Activated naive CD4-positive, alpha-beta T cell (primary cell): ENCODE measurements at regions not wholly inside any gene's neighbourhood (a gene's known extent, or its start where the extent isn't known, plus 50 kb on each side); places are given as distances from the start of the nearest gene placed in this dataset.

Experiments used
- DNase-seq, 4 experiments: peaks; one replicate each; lab custom pipeline; 2025; lab: John Stamatoyannopoulos, UW

- DNase-seq = no peak
Observed at GRCh38 chr5:163622799-163623198, 117.4 kb downstream of the MAT2B start.

DNA sequence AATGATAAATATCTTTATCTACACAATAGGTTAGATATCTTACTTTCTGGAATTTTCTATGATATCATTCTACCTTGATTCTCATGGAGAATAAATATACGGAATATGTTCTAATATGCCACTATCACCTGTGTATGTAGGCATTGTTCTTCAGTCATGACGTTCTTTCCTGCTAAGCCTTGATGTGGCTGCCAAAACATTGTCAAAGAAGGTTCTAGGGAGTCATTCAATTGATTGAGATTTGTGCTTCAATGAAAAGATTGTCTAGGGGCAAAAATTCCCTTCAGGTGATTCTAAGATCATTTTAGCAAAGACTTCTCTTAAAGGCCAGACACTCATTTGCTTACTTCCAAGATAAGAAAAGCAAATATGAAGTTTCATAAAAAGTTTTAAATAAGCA, 118.1 kb downstream of the MAT2B start:
- DNase-seq = no peak

DNA sequence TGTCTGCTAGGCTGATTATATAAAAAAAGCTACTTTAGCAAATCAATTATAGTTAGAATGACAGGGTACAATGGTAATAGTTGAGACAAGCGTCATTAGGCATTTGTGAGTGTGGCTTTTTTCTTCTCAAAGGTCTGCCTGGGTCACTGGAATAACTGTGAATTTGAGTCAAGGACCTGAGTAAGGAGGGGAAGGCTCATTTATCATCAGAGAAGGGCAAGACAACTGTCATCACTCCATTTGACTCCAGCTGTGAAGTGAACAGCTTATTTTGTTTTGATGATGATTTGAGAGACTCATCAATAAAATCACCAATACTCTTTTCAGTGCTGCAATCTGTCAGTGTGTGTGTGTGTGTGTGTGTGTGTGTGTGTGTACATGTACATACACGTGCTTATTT, 118.6 kb downstream of the MAT2B start:
- no peak for DNase-seq

DNA sequence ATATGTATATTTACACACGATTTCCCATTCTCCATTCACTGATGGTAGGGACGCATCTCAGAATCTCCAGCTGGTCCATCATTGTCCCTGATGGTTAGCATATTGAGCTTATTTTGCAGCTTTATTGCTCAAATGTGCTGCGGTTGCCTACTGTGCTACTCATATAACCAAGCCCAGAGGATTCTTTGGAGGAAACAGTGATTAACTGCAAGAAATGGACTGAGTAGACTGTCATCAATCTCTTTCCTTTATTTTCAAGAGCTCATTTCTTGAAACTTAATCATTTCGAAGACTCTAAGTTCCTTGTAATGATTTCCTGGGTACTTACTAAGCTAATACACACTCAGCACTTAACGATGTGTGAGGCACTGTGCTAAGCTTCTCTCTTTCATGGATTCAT, 119.0 kb downstream of the MAT2B start:
- no peak for DNase-seq

DNA sequence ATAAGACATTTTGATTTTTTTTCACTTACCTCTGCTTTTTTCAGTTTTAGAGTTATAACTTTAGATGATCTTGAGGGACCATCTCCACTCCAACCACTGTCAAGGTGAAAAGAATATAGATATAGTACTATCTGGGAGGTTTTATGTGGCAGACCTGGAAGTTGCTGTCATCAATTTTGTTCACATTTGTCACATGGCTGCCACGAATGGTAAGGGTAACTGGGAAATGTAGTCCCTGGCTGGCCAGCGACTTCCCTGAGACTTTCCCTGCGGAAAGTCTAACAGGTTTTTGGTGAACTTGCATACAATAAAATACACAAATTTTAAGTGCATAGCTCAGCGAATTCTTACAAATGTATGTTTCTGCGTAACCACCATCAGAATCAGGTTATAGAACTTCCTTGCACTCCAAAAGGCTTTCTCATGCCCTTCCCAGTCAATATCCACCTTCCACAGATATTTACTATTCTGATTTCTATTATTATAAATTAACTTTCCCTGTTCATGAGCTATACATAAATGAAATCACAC, 121.5 kb downstream of the MAT2B start:
- no peak for DNase-seq

- no peak for DNase-seq
Observed at GRCh38 chr5:163631856-163632255, 126.4 kb downstream of the MAT2B start.

DNA sequence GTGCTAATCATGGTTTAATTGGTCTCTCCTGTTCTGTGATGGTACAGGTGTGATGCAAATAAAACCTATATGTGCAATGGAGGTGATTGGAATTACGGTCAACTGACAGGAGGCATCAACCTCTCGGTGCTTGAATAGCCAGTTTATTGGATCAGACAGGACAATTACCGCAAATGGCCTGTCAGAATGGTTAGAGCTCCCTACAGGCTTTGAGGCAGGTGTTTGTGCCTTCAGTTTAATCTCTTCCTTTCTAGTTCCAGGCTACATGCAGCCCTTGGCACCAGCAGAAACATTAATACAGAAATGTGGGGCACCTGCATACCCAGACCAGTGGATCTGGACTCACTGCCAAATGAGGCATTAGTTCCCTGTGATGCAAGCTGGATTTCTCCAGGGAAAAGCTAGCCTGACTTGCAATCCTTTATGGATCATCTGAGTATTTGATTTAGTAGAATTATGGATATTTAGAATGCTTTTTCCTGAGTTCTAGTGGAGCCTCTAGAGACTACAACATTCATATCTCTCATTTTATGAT, 128.6 kb downstream of the MAT2B start:
- no peak for DNase-seq

GRCh38 chr5:163635631-163636030, 130.2 kb downstream of the MAT2B start:
- DNase-seq = no peak

DNA sequence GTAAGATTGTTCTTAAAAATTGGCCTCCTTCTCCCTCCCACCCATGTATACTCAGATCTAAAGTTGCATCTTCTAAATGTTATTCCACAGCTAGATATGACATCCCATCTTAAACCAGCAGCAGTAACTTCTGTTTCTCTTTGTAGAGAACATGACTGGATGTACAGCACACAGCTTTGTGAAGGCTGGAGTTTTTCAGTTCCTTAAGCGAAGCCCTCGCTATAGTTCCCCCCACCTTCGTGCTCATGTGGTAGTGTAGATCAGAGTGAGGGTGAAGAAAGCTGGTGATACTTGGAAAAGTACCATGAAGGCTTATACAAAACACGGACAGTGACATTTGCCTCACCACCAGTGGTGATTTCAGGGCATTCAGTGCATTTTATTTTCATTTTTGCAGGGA, 137.5 kb downstream of the MAT2B start:
- DNase-seq = no peak

DNA sequence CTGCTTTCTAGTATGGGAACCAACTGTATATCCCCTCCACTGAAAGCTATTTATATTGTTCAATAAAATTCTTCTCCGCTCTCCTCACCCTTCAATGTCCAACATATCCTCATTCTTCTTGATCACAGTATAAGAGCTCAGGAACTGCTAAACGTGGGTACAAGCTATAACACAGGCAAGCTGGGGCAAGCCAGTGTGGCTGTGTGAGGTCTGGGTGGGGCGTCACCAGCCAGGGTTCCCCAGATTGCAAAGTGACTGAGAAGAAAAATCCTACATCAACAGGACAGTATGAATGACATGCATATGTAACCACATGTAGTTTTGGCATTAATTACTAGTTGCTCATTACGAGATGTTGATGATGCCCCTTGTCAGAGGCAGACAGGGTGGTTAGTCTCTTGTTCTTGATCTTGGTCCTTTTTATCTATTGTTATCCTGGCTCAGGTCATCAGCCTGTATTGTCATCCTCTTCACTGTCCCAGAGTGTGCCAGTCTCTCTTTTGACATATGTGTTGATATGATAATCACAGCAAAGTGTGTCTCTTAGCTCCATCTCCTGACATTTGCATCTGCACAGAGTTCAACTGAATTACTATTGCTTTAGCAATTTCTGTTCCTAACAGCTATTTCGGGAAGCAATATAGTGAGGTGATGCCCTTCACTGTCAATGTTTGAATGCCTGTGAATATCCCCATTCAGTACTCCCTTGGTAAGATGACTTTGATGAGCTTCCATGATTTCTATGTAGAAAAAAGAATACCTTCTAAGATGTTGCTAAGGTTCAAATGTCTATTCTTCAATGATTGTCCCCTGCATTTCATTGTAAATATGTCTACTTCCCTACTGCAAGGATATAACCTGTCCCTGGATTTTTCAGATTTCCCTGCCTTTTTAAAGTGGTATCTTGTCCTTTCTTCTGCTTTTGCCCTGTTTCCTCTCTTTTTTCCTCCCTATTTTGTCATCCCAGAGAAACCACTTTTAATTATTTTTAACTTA, 140.3 kb downstream of the MAT2B start:
- DNase-seq = no peak

DNA sequence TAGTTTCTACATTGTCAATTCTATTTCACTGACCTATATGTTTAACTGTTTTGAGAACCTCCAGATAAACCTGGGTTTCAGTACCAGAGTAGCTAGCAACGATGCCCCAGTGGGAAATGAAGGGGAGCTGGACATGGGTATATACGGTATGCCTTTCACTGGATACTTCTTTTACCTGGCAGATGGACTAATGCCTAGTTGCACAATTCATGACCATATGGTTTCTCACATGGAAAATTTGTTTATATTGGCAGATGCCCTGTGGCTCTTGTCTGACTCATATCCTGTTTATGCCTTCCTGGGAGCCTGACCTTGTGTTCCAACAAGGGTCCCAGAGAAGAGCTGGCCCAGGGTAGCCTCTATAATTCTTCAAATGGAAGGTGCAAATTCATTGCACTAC, 144.1 kb downstream of the MAT2B start:
- no peak for DNase-seq

- DNase-seq = no peak
Observed at GRCh38 chr5:163653526-163653925, 148.1 kb downstream of the MAT2B start.

- DNase-seq = no peak
Observed at GRCh38 chr5:163658702-163659567, 153.5 kb downstream of the MAT2B start.

DNA sequence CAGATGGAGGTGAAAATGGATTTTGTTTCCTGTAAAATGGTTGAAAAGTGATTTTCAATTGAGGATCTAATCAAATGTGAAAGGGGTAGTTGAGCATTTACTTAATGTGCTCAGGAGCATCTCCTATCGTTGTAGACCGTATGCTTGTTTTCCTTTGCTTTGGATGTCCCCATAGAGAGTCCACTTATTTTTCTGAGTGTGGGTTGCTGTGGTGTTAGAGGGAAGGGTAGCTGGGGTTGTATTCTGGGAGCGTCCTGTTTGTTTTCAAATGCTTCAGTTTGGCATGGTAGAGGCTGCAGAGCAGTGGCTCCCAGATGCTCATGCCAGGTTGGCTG, 154.1 kb downstream of the MAT2B start:
- no peak for DNase-seq

- DNase-seq = no peak
Observed at GRCh38 chr5:163660486-163660885, 155.1 kb downstream of the MAT2B start.

GRCh38 chr5:163661360-163661759, 155.9 kb downstream of the MAT2B start:
- DNase-seq = no peak

GRCh38 chr5:163670036-163670435, 164.6 kb downstream of the MAT2B start:
- no peak for DNase-seq

GRCh38 chr5:163677092-163677491, 171.7 kb downstream of the MAT2B start:
- DNase-seq = no peak

- DNase-seq = no peak
Observed at GRCh38 chr5:163682234-163682633, 176.8 kb downstream of the MAT2B start.

DNA sequence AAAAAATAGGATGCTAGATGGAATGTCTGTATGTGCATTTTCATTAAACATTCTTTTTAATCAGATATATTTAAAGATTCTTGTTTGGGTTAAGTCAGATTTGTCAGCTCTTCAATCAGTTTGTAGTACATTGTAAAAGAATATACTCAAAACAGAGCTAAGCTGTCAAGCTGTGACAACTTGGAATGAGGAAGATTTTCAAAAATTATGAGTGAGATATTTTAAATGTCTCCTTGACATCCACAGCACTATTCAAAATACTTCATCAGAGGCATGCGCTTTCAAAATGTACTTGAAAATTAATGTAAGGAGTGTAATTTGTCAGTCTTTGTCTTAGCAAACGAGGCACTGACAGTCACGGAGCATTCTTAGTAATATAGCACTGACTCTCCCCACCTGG, 182.0 kb downstream of the MAT2B start:
- no peak for DNase-seq

DNA sequence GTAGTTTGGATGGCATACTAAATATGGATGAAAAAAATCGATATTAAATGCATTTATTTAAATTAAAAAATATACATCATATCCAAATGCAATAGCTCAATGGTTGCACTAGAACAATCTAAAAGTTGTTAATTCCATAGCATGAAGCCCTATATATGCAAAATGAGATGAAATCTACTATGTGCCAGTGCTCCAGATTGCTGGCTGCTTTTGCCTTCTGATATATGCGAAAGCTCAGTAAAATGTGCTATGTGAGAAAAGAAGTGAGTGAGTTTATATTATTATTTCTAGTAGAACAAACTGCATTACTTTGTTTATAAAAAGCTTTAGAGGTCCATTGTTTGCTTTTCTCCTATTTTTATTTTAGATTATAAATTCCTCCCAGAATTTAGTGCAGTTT, 186.7 kb downstream of the MAT2B start:
- DNase-seq = no peak

- DNase-seq = no peak
Observed at GRCh38 chr5:163695830-163696578, 190.6 kb downstream of the MAT2B start.
